ENCODE measurements at regions not wholly inside any gene's neighbourhood (a gene's known extent, or its start where the extent isn't known, plus 50 kb on each side); places are given as distances from the start of the nearest gene placed in this dataset.

- TF ChIP-seq CTCF (conservative IDR thresholded peaks at IDR 0.05) (no peak), EZH2 (IDR thresholded peaks at IDR 0.05; ENCODE audit: low read depth) (no peak)
Measured at GRCh38 chr13:21902709-21903098, 231.8 kb downstream of the FGF9 start.
